Naive thymus-derived CD4-positive, alpha-beta T cell (primary cell): ENCODE measurements at regions not wholly inside any gene's neighbourhood (a gene's known extent, or its start where the extent isn't known, plus 50 kb on each side); places are given as distances from the start of the nearest gene placed in this dataset.

ENCODE experiments used
- ATAC-seq: fragments of 150-1000 bp; cut with Tn5 transposase; 2 replicates; pipeline ENCODE4 v1.10.0; 2021; ENCODE audit warnings: mild to moderate bottlenecking, moderate library complexity
- CTCF ChIA-PET: fragments of 350-600 bp; sonication (Branson Sonifier 250); formaldehyde crosslinking; loops from one replicate; lab custom pipeline; 2021; ENCODE audit warnings: antibody characterized with exemption; lab: Charles Lee
- POLR2A ChIA-PET: fragments of 350-600 bp; sonication (Branson Sonifier 250); formaldehyde crosslinking; loops from one replicate; lab custom pipeline; 2021; ENCODE audit warnings: antibody characterized with exemption, inconsistent platforms; lab: Charles Lee
- DNase-seq, 9 donors: peaks; one replicate each; pipeline versions ENCODE4 v3.0.0 to v3.0.0-alpha.2; 2020 to 2022; ENCODE audit warnings: mixed read lengths in 1 of 9
- H3K27ac ChIP-seq: one replicate; pipeline ENCODE4 v1.7.0; 2013; ENCODE audit warnings: mild to moderate bottlenecking, low read depth, low read length, moderate library complexity
- H3K27me3 ChIP-seq, 2 donors: one replicate each; pipeline ENCODE4 v1.7.0; 2013; ENCODE audit warnings: low read length in 2 of 2, mild to moderate bottlenecking in 2 of 2, moderate library complexity in 2 of 2; ENCODE audit not compliant: control insufficient read depth in 2 of 2, insufficient read depth in 2 of 2
- H3K36me3 ChIP-seq, 3 experiments: 1 replicate in 2 of 3; 2 replicates in 1 of 3; pipeline ENCODE4 v1.7.0; 2013; ENCODE audit warnings: low read length in 3 of 3, mild to moderate bottlenecking in 3 of 3, moderate library complexity in 1 of 3; ENCODE audit not compliant: insufficient read depth in 3 of 3, control insufficient read depth in 2 of 3
- H3K4me1 ChIP-seq, 2 donors: one replicate each; pipeline ENCODE4 v1.7.0; 2013; ENCODE audit warnings: low read length in 2 of 2, mild to moderate bottlenecking in 2 of 2, moderate library complexity in 1 of 2; ENCODE audit not compliant: control insufficient read depth in 2 of 2, insufficient read depth in 2 of 2
- H3K4me3 ChIP-seq: 2 replicates; pipeline ENCODE4 v1.7.0; 2013; ENCODE audit warnings: mild to moderate bottlenecking, low read length
- H3K9me3 ChIP-seq, 3 experiments: 1 replicate in 2 of 3; 2 replicates in 1 of 3; pipeline ENCODE4 v1.7.0; 2013; ENCODE audit warnings: low read length in 3 of 3; ENCODE audit not compliant: control insufficient read depth in 2 of 3
- H3K27ac Mint-ChIP-seq, 9 donors: one replicate each; pipeline ENCODE4 v1.8.0; 2020 to 2022; ENCODE audit warnings: mixed read lengths in 9 of 9, mild to moderate bottlenecking in 8 of 9, moderate library complexity in 5 of 9, inconsistent platforms in 2 of 9
- H3K27me3 Mint-ChIP-seq, 5 donors: one replicate each; pipeline ENCODE4 v1.8.0; 2021 to 2022; ENCODE audit warnings: mixed read lengths in 5 of 5, mild to moderate bottlenecking in 1 of 5
- H3K36me3 Mint-ChIP-seq, 5 donors: one replicate each; pipeline ENCODE4 v1.8.0; 2020 to 2022; ENCODE audit warnings: mixed read lengths in 5 of 5, mild to moderate bottlenecking in 3 of 5, inconsistent platforms in 1 of 5
- H3K4me1 Mint-ChIP-seq, 7 donors: one replicate each; pipeline ENCODE4 v1.8.0; 2020 to 2022; ENCODE audit warnings: mixed read lengths in 7 of 7, mild to moderate bottlenecking in 3 of 7, inconsistent platforms in 1 of 7
- H3K4me3 Mint-ChIP-seq, 10 donors: one replicate each; pipeline ENCODE4 v1.8.0; 2020 to 2022; ENCODE audit warnings: mild to moderate bottlenecking in 10 of 10, mixed read lengths in 10 of 10, moderate library complexity in 6 of 10, inconsistent platforms in 2 of 10
- H3K9me3 Mint-ChIP-seq, 11 donors: one replicate each; pipeline ENCODE4 v1.8.0; 2020 to 2022; ENCODE audit warnings: mixed read lengths in 11 of 11, mild to moderate bottlenecking in 4 of 11, inconsistent platforms in 1 of 11, moderate library complexity in 1 of 11
- intact Hi-C, 2 donors: fragments of 100-400 bp; cut with micrococcal nuclease; formaldehyde crosslinking; loops; one replicate each; pipeline ENCODE4 v1.15.1; 2023

- no peaks in the 10 kb centered on the region for H3K4me1 Mint-ChIP-seq
- peaks cover 0 to 2% (median 0%) of the 10 kb centered on the region in 11 donors for H3K9me3 Mint-ChIP-seq
- ChIA-PET CTCF (no interaction called here), POLR2A (no interaction called here)
- Histone ChIP-seq H3K27ac (no peak overlapping the region), H3K36me3 (no peaks in the 10 kb centered on the region), H3K9me3 (no peaks in the 10 kb centered on the region), H3K27me3 (no peaks in the 10 kb centered on the region), H3K4me3 (no peak overlapping the region), H3K4me1 (no peaks in the 10 kb centered on the region)
- ATAC-seq (no peak), DNase-seq (no peak)
- H3K4me3 Mint-ChIP-seq, result no peak overlapping the region
- H3K27me3 Mint-ChIP-seq, result peaks cover 3 to 16% (median 13%) of the 10 kb centered on the region in 5 donors
- no peaks in the 10 kb centered on the region for H3K36me3 Mint-ChIP-seq
- intact Hi-C loops, result no loop called here
- H3K27ac Mint-ChIP-seq, result no peak overlapping the region
Measured at GRCh38 chr11:116481126-116481675, 291.6 kb downstream of the BUD13 start.

DNA sequence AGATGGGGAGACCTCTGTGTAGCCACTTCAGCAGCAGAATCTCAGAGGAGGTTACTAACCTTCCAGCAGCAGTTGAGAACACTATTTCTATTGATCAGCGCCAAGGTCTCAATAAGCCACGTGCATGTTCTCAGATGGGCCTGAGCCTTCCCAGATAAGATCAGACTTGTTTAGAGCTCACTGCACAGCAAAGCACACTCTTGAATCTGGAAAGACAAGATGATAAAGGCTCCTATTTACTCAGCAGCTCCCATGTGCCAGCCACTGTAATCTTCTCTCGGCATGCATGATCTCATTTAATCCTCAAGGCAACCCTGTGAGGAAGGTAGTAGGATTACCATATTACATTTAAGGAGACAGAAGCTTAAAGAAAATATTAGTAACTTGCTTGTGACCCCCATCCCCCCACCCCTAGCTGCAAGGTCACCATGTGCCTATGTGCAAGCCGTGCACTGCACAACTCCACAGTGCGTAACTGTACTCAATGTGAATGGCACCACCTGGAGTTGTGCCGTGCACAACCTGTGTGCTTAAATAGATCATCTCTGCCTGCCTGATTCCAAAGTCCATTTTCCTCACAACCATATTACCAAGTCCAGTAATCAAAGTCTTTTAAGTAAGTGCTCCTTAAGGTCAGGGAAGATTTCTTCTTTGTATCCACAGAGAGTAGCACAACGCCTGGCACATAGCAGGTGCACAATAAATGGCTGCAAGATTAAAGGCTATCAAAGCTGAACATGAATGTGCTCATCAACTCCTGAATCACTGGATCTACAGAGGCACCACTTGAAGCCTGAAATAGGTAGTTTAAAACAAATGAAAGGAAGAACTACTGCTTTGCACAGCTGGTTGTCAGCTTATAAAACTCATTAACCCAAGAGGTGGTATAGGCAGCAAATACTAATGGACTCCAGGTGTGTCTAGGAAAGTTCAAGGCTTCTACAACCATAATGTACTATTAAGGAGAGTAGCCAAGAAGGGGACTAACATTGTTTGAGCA, 293.8 kb downstream of the BUD13 start:
- Mint-ChIP-seq H3K27ac (no peak overlapping the region), H3K9me3 (peaks cover 0 to 2% (median 0%) of the 10 kb centered on the region in 11 donors), H3K4me1 (no peaks in the 10 kb centered on the region), H3K27me3 (peaks cover 3 to 11% (median 4%) of the 10 kb centered on the region in 5 donors), H3K36me3 (no peaks in the 10 kb centered on the region), H3K4me3 (no peak overlapping the region)
- POLR2A ChIA-PET, result no interaction called here
- no peak for ATAC-seq
- Histone ChIP-seq H3K4me1 (no peaks in the 10 kb centered on the region), H3K4me3 (no peak overlapping the region), H3K27me3 (no peaks in the 10 kb centered on the region), H3K36me3 (no peaks in the 10 kb centered on the region), H3K27ac (no peak overlapping the region), H3K9me3 (no peaks in the 10 kb centered on the region)
- CTCF ChIA-PET, result no interaction called here
- no peak for DNase-seq
- intact Hi-C loops, result no loop called here

- ATAC-seq, result no peak
Measured at GRCh38 chr11:116478205-116478604, 294.6 kb downstream of the BUD13 start.

DNA sequence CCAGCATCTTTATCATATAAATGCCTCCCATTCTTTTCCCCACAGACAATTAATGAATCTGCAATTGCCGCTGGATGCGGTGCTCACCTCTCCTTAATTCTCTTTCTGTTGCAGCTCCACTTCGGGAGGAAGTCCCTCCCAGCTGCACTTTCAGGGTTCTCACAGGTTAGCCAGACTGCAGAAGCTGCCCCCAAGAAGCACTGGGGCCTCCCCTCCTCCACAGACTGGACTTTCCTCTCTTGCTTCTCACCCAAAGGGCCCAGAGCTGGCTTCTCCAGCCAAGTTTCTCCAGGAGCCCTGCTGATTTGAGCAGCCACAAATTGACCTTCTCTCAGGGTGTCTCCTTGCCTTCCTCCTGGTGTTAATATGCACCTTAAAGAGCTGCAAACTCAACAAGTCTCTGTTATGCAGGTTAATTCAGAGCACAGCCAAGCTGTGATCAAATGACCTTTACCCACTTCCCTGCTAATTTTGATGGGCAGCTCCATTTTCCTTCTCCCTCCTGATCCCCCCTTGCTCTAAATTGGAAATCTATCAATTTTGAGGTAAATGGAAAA, 298.9 kb downstream of the BUD13 start:
- CTCF ChIA-PET, result no interaction called here

More at GRCh38 chr11:116478205-116478604, 294.6 kb downstream of the BUD13 start:
- H3K36me3 ChIP-seq, result no peaks in the 10 kb centered on the region
- no peaks in the 10 kb centered on the region for H3K4me1 ChIP-seq
- ChIA-PET CTCF (no interaction called here), POLR2A (no interaction called here)
- no peaks in the 10 kb centered on the region for H3K9me3 Mint-ChIP-seq
- H3K27ac ChIP-seq, result no peak overlapping the region
- H3K4me1 Mint-ChIP-seq, result no peaks in the 10 kb centered on the region
- intact Hi-C loops, result no loop called here
- H3K4me3 ChIP-seq, result no peak overlapping the region
- no peaks in the 10 kb centered on the region for H3K9me3 ChIP-seq
- H3K36me3 Mint-ChIP-seq, result no peaks in the 10 kb centered on the region
- DNase-seq, result no peak
- no peak overlapping the region for H3K27ac Mint-ChIP-seq
- peaks cover 5 to 13% (median 6%) of the 10 kb centered on the region in 5 donors for H3K27me3 Mint-ChIP-seq
- H3K4me3 Mint-ChIP-seq, result no peak overlapping the region
- no peaks in the 10 kb centered on the region for H3K27me3 ChIP-seq

GRCh38 chr11:116473206-116473769, 299.5 kb downstream of the BUD13 start:
- H3K36me3 Mint-ChIP-seq, result no peaks in the 10 kb centered on the region
- H3K27ac Mint-ChIP-seq, result no peak overlapping the region
- Histone ChIP-seq H3K4me3 (no peak overlapping the region), H3K36me3 (no peaks in the 10 kb centered on the region), H3K9me3 (no peaks in the 10 kb centered on the region), H3K4me1 (no peaks in the 10 kb centered on the region), H3K27me3 (no peaks in the 10 kb centered on the region), H3K27ac (no peak overlapping the region)
- CTCF ChIA-PET, result no interaction called here
- H3K4me3 Mint-ChIP-seq, result no peak overlapping the region
- no peaks in the 10 kb centered on the region for H3K4me1 Mint-ChIP-seq
- intact Hi-C loops, result no loop called here
- ATAC-seq, result no peak
- no peak for DNase-seq
- peaks cover 0 to 8% (median 0%) of the 10 kb centered on the region in 11 donors for H3K9me3 Mint-ChIP-seq
- peaks cover 10 to 30% (median 25%) of the 10 kb centered on the region in 5 donors for H3K27me3 Mint-ChIP-seq
- POLR2A ChIA-PET, result no interaction called here

More for the DNA sequence above, 298.9 kb downstream of the BUD13 start:
- H3K36me3 Mint-ChIP-seq, result no peaks in the 10 kb centered on the region
- H3K4me3 Mint-ChIP-seq, result no peak overlapping the region
- no peak overlapping the region for H3K4me3 ChIP-seq
- no peak overlapping the region for H3K27ac Mint-ChIP-seq
- no peak for DNase-seq
- peaks cover 0 to 8% (median 0%) of the 10 kb centered on the region in 11 donors for H3K9me3 Mint-ChIP-seq
- intact Hi-C loops, result no loop called here
- no peaks in the 10 kb centered on the region for H3K4me1 ChIP-seq
- no peak overlapping the region for H3K27ac ChIP-seq
- ATAC-seq, result no peak
- no peaks in the 10 kb centered on the region for H3K4me1 Mint-ChIP-seq
- POLR2A ChIA-PET, result no interaction called here
- no peaks in the 10 kb centered on the region for H3K9me3 ChIP-seq
- no peaks in the 10 kb centered on the region for H3K36me3 ChIP-seq
- peaks cover 9 to 26% (median 25%) of the 10 kb centered on the region in 5 donors for H3K27me3 Mint-ChIP-seq
- no peaks in the 10 kb centered on the region for H3K27me3 ChIP-seq

GRCh38 chr11:116472651-116473050, 300.1 kb downstream of the BUD13 start:
- no peak for ATAC-seq
- CTCF ChIA-PET, result no interaction called here
- H3K4me1 Mint-ChIP-seq, result no peaks in the 10 kb centered on the region

More at GRCh38 chr11:116472651-116473050, 300.1 kb downstream of the BUD13 start:
- H3K4me1 ChIP-seq, result no peaks in the 10 kb centered on the region
- H3K27me3 Mint-ChIP-seq, result peaks cover 11 to 36% (median 25%) of the 10 kb centered on the region in 5 donors
- no peaks in the 10 kb centered on the region for H3K36me3 Mint-ChIP-seq
- no peak overlapping the region for H3K4me3 ChIP-seq
- POLR2A ChIA-PET, result no interaction called here
- no peak for DNase-seq
- intact Hi-C loops, result no loop called here
- H3K27me3 ChIP-seq, result no peaks in the 10 kb centered on the region
- H3K27ac Mint-ChIP-seq, result no peak overlapping the region
- H3K9me3 ChIP-seq, result no peaks in the 10 kb centered on the region
- H3K27ac ChIP-seq, result no peak overlapping the region
- peaks cover 0 to 8% (median 0%) of the 10 kb centered on the region in 11 donors for H3K9me3 Mint-ChIP-seq
- no peak overlapping the region for H3K4me3 Mint-ChIP-seq
- no peaks in the 10 kb centered on the region for H3K36me3 ChIP-seq
